ENCODE measurements at regions not wholly inside any gene's neighbourhood (a gene's known extent, or its start where the extent isn't known, plus 50 kb on each side); places are given as distances from the start of the nearest gene placed in this dataset.

DNA sequence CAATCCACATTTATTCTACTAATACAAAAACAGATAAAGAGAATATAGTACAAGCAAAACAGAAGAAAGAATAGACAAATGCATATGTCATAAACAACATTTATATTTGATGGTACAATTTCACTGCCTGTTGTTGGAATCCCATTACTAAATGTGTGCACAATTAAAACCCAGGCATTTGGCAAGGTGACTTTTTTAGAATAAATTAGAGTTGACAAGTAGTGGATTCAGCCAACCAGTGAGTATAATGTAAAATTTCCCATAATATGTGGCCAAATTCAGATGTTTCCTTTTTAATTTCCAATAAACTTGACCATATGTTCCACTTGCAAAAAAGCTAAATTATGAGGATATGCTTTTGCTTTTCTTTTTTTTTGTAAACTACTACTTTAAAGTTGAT is 1578.8 kb downstream of the OLFM4 start:
- TF ChIP-seq, protein P1, sequence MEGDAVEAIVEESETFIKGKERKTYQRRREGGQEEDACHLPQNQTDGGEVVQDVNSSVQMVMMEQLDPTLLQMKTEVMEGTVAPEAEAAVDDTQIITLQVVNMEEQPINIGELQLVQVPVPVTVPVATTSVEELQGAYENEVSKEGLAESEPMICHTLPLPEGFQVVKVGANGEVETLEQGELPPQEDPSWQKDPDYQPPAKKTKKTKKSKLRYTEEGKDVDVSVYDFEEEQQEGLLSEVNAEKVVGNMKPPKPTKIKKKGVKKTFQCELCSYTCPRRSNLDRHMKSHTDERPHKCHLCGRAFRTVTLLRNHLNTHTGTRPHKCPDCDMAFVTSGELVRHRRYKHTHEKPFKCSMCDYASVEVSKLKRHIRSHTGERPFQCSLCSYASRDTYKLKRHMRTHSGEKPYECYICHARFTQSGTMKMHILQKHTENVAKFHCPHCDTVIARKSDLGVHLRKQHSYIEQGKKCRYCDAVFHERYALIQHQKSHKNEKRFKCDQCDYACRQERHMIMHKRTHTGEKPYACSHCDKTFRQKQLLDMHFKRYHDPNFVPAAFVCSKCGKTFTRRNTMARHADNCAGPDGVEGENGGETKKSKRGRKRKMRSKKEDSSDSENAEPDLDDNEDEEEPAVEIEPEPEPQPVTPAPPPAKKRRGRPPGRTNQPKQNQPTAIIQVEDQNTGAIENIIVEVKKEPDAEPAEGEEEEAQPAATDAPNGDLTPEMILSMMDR (conservative IDR thresholded peaks at IDR 0.05; ENCODE audit: low read depth, low read length), result no peak
- no peak for TF ChIP-seq EZH2 (IDR thresholded peaks at IDR 0.05; ENCODE audit: borderline replicate concordance, low read depth, low read length, poor library complexity, severe bottlenecking)
